GM23248 (cell line): ENCODE measurements at regions not wholly inside any gene's neighbourhood (a gene's known extent, or its start where the extent isn't known, plus 50 kb on each side); places are given as distances from the start of the nearest gene placed in this dataset.
"Not testable (repeated sequence)": the region's sequence is repeated elsewhere in the genome, so short reads cannot be mapped to it uniquely, and the experiment has no call there.

Source experiments
- EZH2 ChIP-seq: fragments of 200-600 bp; sonication (generic); IDR thresholded peaks from 2 replicates; pipeline ENCODE4 v1.6.1; 2018; ENCODE audit warnings: antibody characterized with exemption, mild to moderate bottlenecking; ENCODE audit not compliant: insufficient read depth, poor library complexity, severe bottlenecking
- EZH2phosphoT487 ChIP-seq: fragments of 200-600 bp; sonication (generic); IDR thresholded peaks from 2 replicates; pipeline ENCODE4 v1.6.1; 2018; ENCODE audit warnings: antibody characterized with exemption, moderate library complexity, mild to moderate bottlenecking, low read depth; ENCODE audit not compliant: insufficient read depth

DNA sequence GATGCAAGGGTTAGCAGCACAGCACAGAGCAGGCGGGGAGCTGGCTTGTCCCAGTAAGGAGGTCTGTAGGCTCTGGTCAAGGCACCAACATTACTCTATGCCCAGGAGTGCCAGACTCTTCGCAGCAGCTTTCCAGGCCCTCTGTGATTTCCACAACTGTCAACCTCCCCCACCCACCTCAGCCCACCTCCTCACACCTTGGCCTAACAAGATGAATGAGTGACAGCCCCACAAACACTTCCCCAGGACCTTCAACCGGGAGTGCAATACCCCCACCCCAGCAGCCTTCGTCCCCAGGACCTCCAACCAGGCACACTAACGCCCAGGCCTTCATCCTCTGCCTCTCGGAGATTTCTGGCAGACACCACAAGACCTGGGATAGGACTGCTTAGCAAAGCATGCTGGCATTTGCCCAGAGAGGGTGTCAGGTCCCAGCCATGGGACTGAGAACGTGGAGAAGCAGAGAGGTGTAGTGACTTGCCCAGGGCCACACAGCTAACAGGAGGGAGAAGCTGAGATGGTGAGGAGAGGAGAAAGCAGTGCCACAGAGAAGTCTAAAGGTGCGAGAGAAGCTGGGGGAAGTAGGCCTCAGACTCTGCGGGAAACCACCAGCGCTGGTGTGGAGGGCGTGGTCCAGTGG, 73.4 kb downstream of the KCNJ18 start:
- TF ChIP-seq EZH2, EZH2phosphoT487: not testable (repeated sequence)
